Epithelial cell of prostate (primary cell): ENCODE measurements at regions not wholly inside any gene's neighbourhood (a gene's known extent, or its start where the extent isn't known, plus 50 kb on each side); places are given as distances from the start of the nearest gene placed in this dataset.

Experiments
- DNase-seq: peaks from one replicate; pipeline ENCODE4 v3.0.0-alpha.2; 2011; ENCODE audit warnings: low read depth, low spot score
- H3K27ac ChIP-seq: fragments of 450-650 bp; 2 replicates; pipeline ENCODE4 v1.5.1; 2017; ENCODE audit warnings: mild to moderate bottlenecking

DNA sequence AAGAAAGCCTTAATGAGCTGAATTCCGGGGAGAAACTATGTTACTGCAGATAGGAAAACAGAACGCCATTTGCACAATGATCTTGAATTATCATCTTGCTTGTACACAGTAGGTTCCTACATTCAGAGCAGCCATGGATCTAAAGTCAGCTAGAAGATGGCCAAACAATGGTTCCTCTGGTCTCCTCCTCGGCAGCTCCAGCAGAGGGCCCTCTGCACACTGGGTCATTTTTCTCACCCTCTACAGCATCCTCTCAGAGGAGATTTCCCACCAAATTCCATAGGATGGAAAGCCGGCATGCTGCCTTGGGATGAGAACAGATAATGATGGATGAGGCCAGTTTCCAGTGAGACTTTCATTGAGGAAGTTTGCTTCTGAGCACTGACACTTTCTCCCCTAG is 308.5 kb upstream of the NFE2L3 start:
- no peak for DNase-seq
- H3K27ac ChIP-seq, result no peak overlapping the region

DNA sequence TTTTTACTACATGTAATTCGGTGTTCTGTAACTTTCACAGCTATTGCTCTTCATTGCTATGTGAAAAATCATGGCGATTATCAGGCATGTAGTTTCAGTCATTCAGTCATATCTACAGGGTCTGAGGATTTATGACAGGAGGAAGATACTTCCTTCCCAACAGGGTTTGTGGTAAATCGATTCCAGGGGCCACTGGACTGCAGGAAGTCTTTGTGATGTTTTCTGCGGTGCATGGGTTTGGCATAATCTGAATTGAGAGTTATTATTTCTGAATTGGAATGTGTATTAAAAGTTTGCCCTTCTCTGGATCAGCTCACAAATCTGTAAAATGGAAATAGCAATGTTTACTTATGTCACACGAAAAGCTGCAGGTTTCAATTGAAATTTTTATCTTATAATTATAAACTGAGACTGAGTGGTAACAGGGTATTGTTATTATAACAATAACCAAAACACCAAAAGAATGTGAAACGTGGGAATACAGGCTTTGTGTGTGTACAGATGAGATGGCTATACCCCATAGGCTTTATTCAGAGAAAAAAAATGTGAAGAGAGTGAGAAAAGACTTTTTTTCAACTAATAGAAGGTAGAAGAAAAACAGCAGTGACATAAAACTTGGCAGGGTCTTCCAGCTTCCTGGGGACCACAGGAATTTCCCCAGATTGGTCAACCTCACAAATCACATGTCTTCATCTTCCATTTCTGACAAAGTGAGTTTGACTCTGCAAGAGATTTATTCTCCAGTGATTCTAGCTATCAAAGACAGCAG is 307.7 kb upstream of the NFE2L3 start:
- H3K27ac ChIP-seq, result no peak overlapping the region
- DNase-seq, result no peak

DNA sequence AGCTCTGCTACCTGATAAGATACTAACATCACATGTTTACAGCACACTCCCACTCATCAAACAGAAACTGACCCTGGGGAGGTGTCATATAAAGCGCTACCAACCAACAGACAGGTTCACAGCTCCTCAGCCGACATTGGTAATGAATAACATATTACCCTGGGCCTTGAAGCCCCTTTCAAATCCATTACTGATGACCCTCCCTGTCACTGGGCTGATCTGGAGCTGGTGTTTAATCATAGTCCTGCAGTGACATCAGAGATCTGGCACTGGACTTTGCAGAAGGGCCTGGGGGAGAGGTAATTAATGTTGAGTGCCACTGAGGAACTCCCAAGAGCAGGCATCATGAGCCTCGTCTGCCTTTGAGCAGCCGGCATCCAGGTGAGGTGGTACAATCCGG is 306.5 kb upstream of the NFE2L3 start:
- DNase-seq, result no peak
- no peak overlapping the region for H3K27ac ChIP-seq

DNA sequence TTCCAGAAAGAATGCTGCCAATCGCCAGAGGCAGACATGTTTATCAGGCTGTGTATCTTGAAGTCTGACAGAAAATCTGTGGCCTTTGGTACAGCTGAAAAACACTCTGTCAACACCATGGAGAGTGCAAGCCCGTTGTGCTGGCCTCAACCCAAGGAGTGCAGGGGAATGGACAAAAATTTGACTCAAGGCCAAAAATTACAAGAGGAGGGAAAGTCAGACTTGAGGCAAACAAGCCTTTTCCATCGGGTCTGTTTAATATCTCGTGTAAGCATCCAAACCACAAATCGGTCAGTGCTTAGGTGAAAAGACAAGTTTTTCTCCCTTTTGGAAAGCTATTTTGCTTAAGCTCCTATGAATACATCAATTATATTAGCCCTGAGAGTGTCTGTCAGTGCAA is 305.3 kb upstream of the NFE2L3 start:
- no peak overlapping the region for H3K27ac ChIP-seq
- DNase-seq, result no peak

DNA sequence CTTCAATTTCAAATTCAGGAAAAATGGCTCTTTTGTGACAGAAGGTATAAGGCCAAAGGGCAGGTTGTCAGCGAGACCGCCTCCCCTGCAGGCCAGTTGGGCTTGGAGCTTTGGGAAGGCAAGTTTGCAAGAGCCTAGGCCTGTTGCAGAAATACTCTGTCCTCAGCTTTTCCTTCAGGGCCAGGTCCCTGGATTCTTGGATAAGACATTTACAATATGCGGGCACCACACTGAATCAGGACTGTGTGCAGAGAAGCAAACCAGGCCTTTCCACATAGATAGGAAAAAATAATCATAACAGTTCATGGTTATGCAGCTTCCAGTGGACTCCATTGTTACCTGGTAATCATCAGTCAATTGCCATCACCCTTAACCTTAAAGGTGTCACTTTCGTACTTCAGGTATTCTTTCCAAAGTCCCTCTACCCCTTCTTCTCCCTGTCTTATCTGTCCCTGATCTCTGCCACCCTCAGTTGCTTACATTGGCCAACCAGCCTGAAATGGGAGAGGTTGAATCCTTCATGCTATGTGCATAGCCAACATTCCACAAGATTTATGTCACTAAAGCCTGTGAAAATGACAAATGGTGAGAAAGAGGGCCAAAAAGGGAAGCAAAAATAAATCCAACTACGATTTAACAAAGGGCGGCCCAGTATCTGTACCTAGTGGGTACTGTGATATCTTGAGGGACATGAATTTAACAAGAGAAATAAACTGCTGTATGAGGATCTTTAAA is 304.5 kb upstream of the NFE2L3 start:
- DNase-seq, result no peak
- no peak overlapping the region for H3K27ac ChIP-seq

DNA sequence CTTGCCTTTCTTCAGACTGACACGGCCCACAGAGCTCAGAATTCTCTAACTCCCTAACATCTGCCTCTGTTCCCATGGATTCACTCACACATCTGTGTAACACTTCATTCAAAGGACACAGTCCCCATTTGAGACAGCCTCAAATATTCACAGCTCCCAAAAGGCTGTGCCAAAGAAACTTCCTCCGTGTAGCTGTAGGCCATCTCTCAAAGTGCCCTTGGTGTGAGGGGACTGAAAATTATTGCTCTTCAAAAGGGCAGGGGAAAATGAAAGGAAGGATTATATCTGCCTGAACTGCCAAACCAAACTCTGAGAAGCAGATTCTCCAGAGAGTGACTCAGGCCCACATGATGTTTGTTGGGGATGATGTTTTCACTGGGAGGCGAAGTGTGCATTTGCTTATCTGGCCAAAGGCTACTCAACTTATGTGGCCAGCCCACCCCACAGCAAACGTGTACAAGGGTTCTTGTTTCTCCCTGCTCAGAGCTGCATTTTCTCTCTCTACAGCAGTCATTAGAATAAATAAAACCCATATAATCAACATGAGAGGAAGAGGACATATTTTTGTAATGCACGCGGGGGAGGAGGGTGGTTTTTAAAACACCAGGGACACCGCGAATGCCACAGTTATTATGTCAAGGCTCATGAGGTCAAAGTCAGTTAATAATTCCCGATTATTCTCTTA is 302.4 kb upstream of the NFE2L3 start:
- no peak for DNase-seq
- no peak overlapping the region for H3K27ac ChIP-seq

DNA sequence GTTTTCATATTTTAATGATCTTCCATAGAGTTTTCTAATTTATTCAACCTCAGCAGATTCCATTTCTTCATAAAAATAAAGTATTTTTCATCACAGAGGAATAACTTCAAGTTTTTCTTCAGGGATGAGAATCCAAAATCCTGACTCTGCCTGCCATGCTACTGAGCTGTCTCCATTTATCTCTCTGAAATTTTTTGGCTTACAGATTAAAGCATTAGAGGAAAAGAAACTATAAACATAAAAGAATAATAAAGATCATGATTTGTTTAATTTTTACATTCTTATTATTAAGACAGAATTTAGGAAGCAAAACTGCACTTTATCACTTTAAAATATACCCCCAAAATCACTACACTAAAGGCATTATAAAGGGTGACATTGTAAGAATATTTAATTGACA is 301.8 kb upstream of the NFE2L3 start:
- H3K27ac ChIP-seq, result no peak overlapping the region
- no peak for DNase-seq

DNA sequence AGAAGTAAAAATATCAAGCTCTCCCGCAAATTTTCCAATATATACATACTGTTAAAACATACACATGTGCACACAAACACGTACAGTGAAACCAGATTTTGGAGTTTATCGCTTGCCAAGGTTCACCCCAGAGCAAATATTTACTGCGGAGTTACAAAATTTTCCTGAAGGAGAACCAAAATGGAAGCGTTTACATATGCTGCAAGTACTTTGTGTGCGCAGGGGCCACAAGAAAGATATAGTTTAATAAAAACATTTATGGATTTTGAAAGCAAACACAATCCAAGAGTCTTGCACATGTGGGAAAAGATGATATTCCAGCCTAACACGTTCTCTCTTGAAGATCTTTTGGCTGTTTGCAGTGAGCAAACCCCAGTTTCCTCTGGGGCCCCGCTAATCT is 301.3 kb upstream of the NFE2L3 start:
- DNase-seq, result no peak
- H3K27ac ChIP-seq, result no peak overlapping the region

DNA sequence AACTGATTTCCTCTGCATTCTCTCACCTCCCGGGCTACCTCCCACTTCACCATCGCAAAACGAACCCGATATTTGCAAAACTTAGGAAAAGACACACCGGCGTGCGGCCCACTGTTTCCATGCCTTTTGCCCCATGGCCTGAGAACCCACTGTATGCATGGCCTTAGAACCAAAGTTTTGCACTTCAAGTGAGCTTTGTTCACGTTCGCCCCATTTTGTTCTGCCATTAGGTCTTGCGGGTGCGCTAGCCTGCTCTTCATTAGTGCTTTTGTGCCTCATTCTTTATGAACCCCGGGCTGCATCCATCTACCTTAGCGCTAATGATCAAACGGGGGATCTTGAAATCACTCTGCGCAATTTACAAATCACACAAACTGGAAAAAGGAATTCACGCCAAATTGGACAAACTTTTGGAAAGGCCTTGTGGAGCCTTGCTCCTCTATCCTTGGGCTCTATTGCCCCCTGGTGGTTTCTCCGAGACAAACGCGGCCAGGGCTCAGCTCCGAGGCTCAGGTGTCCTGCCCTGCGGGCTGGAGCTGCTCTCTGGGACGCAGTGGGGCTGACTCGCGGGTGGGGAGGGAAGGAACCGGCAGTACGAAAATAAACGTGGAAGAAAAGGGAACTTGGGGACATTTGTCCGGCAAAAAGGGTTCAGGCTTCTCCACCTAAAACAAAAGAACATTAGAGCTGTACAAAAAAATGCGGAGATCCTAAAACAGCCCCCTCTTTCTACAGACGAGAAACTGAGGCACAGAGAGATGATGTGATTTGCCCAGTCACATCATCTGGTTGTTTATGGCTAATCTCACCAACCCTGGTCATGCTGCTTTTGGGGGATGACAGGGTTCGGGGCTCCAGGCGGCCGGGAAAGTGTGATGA is 300.4 kb upstream of the NFE2L3 start:
- DNase-seq, result peak; percentile 16
- H3K27ac ChIP-seq, result no peak overlapping the region

DNA sequence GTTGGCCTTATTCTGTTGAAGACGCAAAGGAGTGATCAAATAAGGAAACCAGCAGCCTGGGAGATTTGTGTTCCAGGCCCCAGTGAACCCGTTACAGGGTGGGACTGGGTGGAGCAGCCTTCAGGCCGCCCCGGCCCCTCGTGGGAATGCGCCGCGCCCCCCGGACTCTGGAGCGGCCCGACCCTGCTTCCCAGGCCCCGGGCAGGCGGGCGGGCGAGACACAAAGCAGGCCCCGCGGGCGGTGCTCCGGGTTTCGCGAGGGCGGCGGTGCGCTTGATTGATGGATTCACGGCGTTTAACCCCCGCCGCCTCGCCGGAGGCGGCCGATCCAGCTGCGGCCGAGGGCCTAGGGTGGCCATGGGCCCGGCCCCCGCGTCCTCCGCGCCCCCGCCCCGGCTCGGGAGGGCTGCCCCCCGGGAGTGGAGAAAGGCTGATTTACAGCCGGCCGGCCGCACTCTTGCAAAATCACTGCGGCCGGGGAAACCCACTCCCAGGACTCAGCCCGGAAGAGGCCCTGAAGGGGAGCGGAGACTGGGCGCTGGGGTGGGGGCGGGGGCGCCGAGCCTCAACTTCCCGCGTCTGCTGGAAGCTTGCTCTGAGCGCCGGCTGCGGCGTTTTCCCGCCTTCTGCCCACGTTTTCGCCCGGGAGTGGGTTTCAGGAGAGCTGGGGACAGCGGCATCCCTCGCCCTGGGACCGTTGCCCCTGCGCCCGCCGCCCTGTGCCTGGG is 299.6 kb upstream of the NFE2L3 start:
- no peak overlapping the region for H3K27ac ChIP-seq
- no peak for DNase-seq

DNA sequence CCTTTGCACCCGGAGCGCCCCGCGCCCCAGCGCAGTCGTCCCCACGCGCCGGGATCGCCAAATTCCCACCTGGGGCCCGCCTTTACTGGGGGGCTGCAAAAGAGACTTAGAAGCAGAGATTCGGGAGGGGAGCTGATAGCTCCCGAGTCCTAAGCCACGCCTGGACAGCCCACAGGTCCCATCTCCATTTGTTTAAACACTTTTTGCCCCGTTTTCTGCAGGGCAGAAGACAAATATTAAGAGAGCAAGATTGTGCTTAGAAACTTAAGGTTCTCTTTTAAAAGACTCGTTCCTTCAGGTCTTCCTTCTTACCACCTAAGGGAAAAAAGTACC is 299.1 kb upstream of the NFE2L3 start:
- no peak for DNase-seq
- H3K27ac ChIP-seq, result no peak overlapping the region

DNA sequence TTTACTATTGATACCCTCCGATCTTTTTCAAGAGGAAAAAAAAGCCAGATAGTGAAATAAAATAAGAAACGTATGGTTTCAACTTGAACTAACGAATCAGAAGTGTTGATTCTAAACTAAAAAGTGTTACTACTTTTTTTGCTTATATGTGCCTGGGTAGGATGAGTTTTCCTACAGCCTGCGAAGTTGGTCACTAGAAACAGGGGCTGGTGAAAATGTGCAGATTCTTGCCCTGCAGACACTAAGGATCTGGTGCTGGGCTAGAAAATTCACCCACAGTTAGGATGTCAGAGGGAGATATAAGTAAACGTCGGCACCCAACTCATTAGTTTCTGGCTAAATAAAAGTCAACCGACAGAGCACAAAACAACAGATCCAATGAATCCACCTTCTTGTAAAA is 298.7 kb upstream of the NFE2L3 start:
- DNase-seq, result no peak
- H3K27ac ChIP-seq, result no peak overlapping the region

DNA sequence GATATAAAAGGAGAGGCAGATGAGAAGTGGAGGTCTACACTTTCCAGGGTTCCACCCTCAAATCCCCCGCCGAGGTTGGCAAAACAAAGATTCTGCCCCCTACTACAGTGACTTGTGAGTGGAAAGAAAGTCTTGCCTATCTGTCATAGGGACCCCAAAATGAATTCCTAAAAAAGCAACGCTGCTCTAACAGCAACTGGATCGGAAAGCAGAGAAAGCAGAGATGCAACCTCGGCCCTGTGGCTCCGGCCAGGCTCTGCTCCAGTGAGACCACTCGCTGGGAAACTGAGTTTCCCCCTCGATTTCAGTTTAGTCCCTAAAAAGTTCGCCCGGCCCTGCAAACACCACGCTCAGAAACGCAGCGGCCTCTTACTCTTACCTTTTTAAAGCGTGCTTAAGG is 297.9 kb upstream of the NFE2L3 start:
- no peak overlapping the region for H3K27ac ChIP-seq
- no peak for DNase-seq

DNA sequence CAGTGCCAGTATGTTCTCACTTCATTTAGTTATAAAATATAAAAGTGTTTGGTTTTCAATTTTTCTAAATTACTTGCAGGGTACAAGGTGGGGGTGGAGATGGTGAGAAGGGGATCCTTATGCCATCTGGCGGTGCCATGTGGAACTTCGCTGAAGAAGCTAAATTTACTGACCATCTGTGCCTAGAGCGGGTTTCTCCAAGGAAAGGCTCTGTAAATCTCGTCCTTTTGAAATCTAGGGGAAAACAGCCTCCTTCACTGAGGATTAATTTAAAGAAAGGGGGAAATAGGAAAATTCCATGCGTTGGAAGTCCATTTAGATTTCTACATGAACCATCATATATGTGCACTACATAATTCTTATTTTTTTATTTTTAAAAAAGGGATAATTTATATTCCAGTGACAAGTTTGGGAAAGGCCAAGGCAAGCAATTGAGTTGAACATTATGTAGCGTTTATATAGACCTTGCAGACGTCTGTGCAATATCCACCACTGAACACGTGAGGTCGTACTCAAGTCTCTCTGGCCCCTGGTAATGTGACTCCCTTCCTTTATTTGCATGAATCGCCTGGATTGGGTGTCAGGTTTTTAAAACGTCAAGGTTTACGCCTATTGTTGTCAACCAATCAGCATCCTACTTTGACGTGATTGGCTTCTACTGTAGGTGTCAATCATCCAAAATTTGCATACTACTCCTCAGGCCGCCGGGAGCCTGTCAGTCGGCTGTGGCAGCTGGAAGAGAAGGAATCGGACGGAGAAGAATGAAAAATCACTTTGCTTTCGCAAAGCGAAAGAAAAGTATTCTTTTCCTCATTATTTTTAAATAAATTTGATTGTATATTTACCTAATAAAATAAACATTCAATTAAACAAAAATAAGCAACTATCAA is 297.1 kb upstream of the NFE2L3 start:
- H3K27ac ChIP-seq, result no peak overlapping the region
- DNase-seq, result peak; percentile 92

DNA sequence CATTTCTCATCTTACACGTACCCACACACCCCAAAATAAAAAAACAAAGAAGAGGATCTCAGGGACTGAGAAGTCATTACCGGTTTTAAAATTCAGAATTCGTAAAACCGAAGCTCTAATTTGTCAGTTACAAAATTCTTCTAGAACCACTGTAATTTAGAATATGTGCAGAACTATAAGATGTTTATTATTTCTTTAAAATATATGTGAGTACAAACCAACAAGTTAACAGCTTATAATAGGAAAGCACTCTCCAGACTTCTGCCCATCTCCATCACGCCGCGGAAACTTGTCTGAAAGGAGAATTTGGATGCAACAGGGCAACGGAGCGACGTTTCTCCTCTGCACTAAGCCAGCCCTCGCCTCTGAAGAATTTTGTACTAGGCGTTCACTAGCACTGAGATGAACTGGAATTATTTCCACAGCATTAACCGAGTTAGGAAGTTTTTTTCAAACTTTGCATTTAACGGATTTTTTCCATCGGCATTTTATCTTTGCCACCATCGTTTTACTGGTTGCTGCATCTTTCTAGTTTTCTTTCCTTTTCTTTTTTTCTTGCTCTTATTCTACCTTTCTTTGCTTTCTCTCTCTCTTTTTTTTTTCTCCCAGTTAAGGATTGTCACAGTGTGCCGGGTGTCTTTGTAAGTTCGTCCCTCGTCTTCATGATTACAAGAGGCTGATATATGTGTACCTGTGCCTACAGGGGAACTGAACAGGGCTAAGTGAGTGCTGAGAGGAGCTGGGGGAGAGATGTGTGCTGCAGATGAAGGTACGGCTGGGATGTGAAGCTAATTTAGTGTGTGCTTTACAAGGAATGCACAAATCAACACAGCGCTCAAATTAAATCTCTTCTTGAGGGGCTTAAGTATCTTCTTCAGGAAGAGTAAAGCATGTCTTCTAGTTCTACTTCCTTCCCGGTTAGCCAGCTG is 295.9 kb upstream of the NFE2L3 start:
- H3K27ac ChIP-seq, result peak overlapping the region; percentile 96
- DNase-seq, result no peak

DNA sequence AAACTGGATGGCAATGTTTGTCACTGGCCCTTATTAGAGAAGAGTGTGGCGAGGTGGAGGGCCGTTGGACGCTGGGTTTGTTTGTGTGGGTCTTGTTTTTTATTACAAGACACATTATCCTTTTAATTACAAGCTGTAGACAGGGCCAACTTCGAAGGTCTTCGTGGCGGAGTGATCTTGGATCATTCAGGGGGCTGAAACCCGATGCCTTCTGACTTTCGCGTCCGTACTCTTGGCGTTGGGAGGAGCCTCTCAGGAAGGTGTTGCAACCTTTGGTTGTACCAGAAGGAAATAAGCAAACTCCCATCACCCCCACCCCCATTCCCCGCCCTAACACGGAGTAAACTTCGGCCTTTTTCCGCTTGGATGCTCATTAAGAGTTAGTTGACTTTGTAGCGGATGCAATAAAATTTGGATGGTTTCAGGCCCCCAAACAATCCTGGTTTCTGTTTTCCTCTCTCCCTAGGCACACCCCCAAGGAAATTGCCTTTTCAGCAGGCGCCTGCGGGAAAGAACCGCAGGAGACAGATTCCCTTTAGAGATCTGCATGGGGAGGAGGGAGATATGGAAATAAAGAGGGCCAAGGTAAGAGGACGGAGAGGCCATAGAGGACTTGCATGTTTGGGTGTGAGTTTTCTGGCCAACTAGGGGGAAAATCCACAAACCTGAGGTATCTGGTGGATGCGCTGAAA is 294.5 kb upstream of the NFE2L3 start:
- peak; percentile 31 for DNase-seq
- H3K27ac ChIP-seq, result peak overlapping the region; percentile 96

DNA sequence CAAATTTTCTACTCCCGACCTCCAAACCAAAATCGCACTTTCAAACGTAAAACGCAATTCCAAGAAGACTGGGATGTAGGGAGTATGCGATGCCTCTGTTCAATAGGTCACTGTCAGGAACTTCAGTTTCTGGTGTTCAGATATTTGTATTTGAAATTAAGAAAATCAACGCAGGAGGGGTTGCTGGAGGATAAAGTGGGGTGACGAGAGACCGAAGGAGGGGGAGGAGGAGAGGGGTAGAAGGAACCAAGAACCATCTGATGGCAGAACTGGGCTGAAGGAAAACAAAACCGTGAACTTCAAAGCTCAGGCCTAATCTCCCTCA is 293.8 kb upstream of the NFE2L3 start:
- DNase-seq, result no peak
- peak overlapping the region; percentile 96 for H3K27ac ChIP-seq
